SJSA1 (cell line): ENCODE measurements at regions not wholly inside any gene's neighbourhood (a gene's known extent, or its start where the extent isn't known, plus 50 kb on each side); places are given as distances from the start of the nearest gene placed in this dataset.

Experiments
- DNase-seq, 2 experiments: peaks; one replicate each; pipeline ENCODE4 v3.0.0-alpha.2; 2015 to 2020; ENCODE audit warnings: low spot score in 2 of 2, low read depth in 1 of 2
- H3K27ac ChIP-seq: fragments of 250-450 bp; sonication (Bioruptor Pico); 2 replicates; pipeline ENCODE4 v1.5.1; 2020; ENCODE audit warnings: mild to moderate bottlenecking, moderate library complexity
- H3K27me3 ChIP-seq: fragments of 250-450 bp; sonication (Bioruptor Pico); replicated peaks from 2 replicates; pipeline ENCODE4 v1.5.1; 2020; ENCODE audit warnings: mild to moderate bottlenecking, moderate library complexity
- H3K36me3 ChIP-seq: fragments of 250-450 bp; sonication (Bioruptor Pico); 2 replicates; pipeline ENCODE4 v1.5.1; 2020; ENCODE audit warnings: mild to moderate bottlenecking
- H3K4me1 ChIP-seq: fragments of 250-450 bp; sonication (Bioruptor Pico); replicated peaks from 2 replicates; pipeline ENCODE4 v1.6.1; 2021; ENCODE audit warnings: mild to moderate bottlenecking
- H3K4me3 ChIP-seq: fragments of 250-450 bp; sonication (Bioruptor Pico); 2 replicates; pipeline ENCODE4 v1.5.1; 2020; ENCODE audit warnings: mild to moderate bottlenecking
- H3K9me3 ChIP-seq: fragments of 250-450 bp; sonication (Bioruptor Pico); replicated peaks from 2 replicates; pipeline ENCODE4 v1.5.1; 2020; ENCODE audit warnings: mild to moderate bottlenecking

GRCh38 chr2:128776461-128777195 is 458.0 kb upstream of the HS6ST1 start:
- no peaks in the 10 kb centered on the region for H3K9me3 ChIP-seq
- no peak overlapping the region for H3K4me3 ChIP-seq

GRCh38 chr2:128777196-128778035 is 458.7 kb upstream of the HS6ST1 start:
- no peaks in the 10 kb centered on the region for H3K36me3 ChIP-seq
- peak in 1 of 2 experiments; percentile 31 for DNase-seq
- H3K4me1 ChIP-seq = no peaks in the 10 kb centered on the region
- no peaks in the 10 kb centered on the region for H3K9me3 ChIP-seq
- no peak overlapping the region for H3K4me3 ChIP-seq
- peaks cover 11% of the 10 kb centered on the region; the same call in 1 of the 2 replicates for H3K27me3 ChIP-seq
- H3K27ac ChIP-seq = no peak overlapping the region

More at GRCh38 chr2:128776461-128777195, 458.0 kb upstream of the HS6ST1 start:
- Histone ChIP-seq H3K36me3 (no peaks in the 10 kb centered on the region), H3K4me1 (no peaks in the 10 kb centered on the region), H3K27me3 (peaks cover 11% of the 10 kb centered on the region; the same call in 1 of the 2 replicates), H3K27ac (no peak overlapping the region)
- DNase-seq = no peak

- H3K4me1 ChIP-seq = no peaks in the 10 kb centered on the region
- H3K27ac ChIP-seq = no peak overlapping the region
- H3K9me3 ChIP-seq = no peaks in the 10 kb centered on the region
- H3K27me3 ChIP-seq = peaks cover 11% of the 10 kb centered on the region; the same call in 1 of the 2 replicates
- H3K4me3 ChIP-seq = no peak overlapping the region
- H3K36me3 ChIP-seq = no peaks in the 10 kb centered on the region
- DNase-seq = no peak
Observed at GRCh38 chr2:128778843-128779242, 460.2 kb upstream of the HS6ST1 start.

GRCh38 chr2:128779301-128780095 is 460.8 kb upstream of the HS6ST1 start:
- H3K9me3 ChIP-seq = no peaks in the 10 kb centered on the region
- peak in 1 of 2 experiments; percentile 17 for DNase-seq
- no peaks in the 10 kb centered on the region for H3K36me3 ChIP-seq
- H3K27ac ChIP-seq = no peak overlapping the region
- no peaks in the 10 kb centered on the region for H3K4me1 ChIP-seq
- H3K27me3 ChIP-seq = peaks cover 11% of the 10 kb centered on the region; the same call in 1 of the 2 replicates
- no peak overlapping the region for H3K4me3 ChIP-seq

- no peaks in the 10 kb centered on the region for H3K9me3 ChIP-seq
- H3K27ac ChIP-seq = no peak overlapping the region
- no peak overlapping the region for H3K4me3 ChIP-seq
- no peaks in the 10 kb centered on the region for H3K4me1 ChIP-seq
- H3K27me3 ChIP-seq = peaks cover 10% of the 10 kb centered on the region; the same call in 1 of the 2 replicates
- no peaks in the 10 kb centered on the region for H3K36me3 ChIP-seq
- peak in 1 of 2 experiments; percentile 26 for DNase-seq
Observed at GRCh38 chr2:128780434-128781080, 461.9 kb upstream of the HS6ST1 start.

GRCh38 chr2:128781166-128781565 is 462.5 kb upstream of the HS6ST1 start:
- H3K27ac ChIP-seq = no peak overlapping the region
- H3K4me3 ChIP-seq = no peak overlapping the region
- no peaks in the 10 kb centered on the region for H3K9me3 ChIP-seq
- H3K4me1 ChIP-seq = no peaks in the 10 kb centered on the region
- H3K27me3 ChIP-seq = peaks cover 7% of the 10 kb centered on the region; the same call in 1 of the 2 replicates
- DNase-seq = peak in 1 of 2 experiments; percentile 20
- no peaks in the 10 kb centered on the region for H3K36me3 ChIP-seq

- Histone ChIP-seq H3K9me3 (no peaks in the 10 kb centered on the region), H3K4me3 (no peak overlapping the region), H3K36me3 (no peaks in the 10 kb centered on the region), H3K27me3 (peaks cover 13% of the 10 kb centered on the region), H3K4me1 (no peaks in the 10 kb centered on the region; the same call in 1 of the 2 replicates), H3K27ac (no peak overlapping the region)
- DNase-seq = peak in 1 of 2 experiments; percentile 25
Observed at GRCh38 chr2:128781585-128782385, 463.1 kb upstream of the HS6ST1 start.

GRCh38 chr2:128782411-128783192 is 463.9 kb upstream of the HS6ST1 start:
- H3K4me3 ChIP-seq = no peak overlapping the region
- no peaks in the 10 kb centered on the region; the same call in 1 of the 2 replicates for H3K4me1 ChIP-seq
- no peak overlapping the region for H3K27ac ChIP-seq
- H3K36me3 ChIP-seq = no peaks in the 10 kb centered on the region
- no peaks in the 10 kb centered on the region for H3K9me3 ChIP-seq
- peaks cover 13% of the 10 kb centered on the region for H3K27me3 ChIP-seq
- peak in 1 of 2 experiments; percentile 30 for DNase-seq

GRCh38 chr2:128783193-128783671 is 464.6 kb upstream of the HS6ST1 start:
- Histone ChIP-seq H3K27ac (no peak overlapping the region), H3K9me3 (no peaks in the 10 kb centered on the region), H3K4me3 (no peak overlapping the region), H3K36me3 (no peaks in the 10 kb centered on the region), H3K27me3 (peaks cover 12% of the 10 kb centered on the region), H3K4me1 (no peaks in the 10 kb centered on the region; the same call in 1 of the 2 replicates)
- DNase-seq = peak in 1 of 2 experiments; percentile 22

GRCh38 chr2:128783896-128784295 is 465.2 kb upstream of the HS6ST1 start:
- no peak overlapping the region for H3K4me3 ChIP-seq
- H3K4me1 ChIP-seq = no peaks in the 10 kb centered on the region; the same call in 1 of the 2 replicates
- peaks cover 6% of the 10 kb centered on the region for H3K27me3 ChIP-seq
- DNase-seq = peak in 1 of 2 experiments; percentile 41
- H3K9me3 ChIP-seq = no peaks in the 10 kb centered on the region
- H3K27ac ChIP-seq = no peak overlapping the region
- no peaks in the 10 kb centered on the region for H3K36me3 ChIP-seq

- Histone ChIP-seq H3K27me3 (peaks cover 6% of the 10 kb centered on the region), H3K4me1 (no peaks in the 10 kb centered on the region; the same call in 1 of the 2 replicates), H3K27ac (no peak overlapping the region), H3K36me3 (no peaks in the 10 kb centered on the region), H3K4me3 (no peak overlapping the region), H3K9me3 (no peaks in the 10 kb centered on the region)
- DNase-seq = no peak
Observed at GRCh38 chr2:128784626-128785306, 466.1 kb upstream of the HS6ST1 start.
